HG03469 (cell line): ENCODE measurements at regions not wholly inside any gene's neighbourhood (a gene's known extent, or its start where the extent isn't known, plus 50 kb on each side); places are given as distances from the start of the nearest gene placed in this dataset.
"Not testable (repeated sequence)": the region's sequence is repeated elsewhere in the genome, so short reads cannot be mapped to it uniquely, and the experiment has no call there.

Experiments used
- ATAC-seq: cut with Tn5 transposase; IDR thresholded peaks from one replicate; pipeline ENCODE4 v1.9.1; 2021; ENCODE audit warnings: mild to moderate bottlenecking, moderate library complexity, moderate number of reproducible peaks; ENCODE audit not compliant: unreplicated experiment

DNA sequence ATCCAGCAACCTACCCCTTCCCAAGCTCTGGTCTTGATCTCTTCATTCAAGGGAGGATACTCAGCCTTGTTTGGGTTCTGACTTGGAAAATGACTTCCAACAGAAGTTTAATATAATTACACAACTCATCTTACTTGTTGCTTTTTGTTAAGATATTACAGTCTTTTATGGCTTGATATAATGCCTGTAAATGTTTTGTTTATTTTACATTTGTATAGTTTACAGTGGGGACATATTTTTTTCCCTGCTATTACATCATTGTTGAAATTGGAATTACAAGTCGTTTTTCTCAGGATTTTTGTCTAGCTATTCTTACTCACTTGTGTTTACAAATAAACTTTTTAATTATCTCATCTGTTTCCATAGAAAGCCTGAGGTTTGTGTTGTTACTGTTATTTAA lies 436.0 kb downstream of the CNTNAP4 start:
- no peak for ATAC-seq

DNA sequence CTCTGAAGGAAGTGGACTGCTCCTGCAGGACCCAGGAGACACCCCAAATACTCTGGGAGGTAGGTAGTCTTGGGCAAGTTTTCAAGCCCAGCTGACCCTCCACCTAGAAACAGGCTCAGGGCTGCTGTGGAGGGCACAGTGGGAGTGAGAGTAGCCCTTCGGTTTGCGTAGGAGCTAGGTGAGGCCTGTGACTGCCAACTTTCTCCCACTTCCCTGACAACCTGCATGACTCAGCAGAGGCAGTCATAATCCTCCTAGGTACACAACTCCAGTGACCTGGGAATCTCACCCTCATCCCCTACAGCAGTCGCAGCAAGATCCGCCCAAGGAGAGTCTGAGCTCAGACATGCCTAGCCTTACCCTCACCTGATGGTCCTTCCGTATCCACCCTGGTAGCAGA lies 439.1 kb downstream of the CNTNAP4 start:
- not testable (repeated sequence) for ATAC-seq

DNA sequence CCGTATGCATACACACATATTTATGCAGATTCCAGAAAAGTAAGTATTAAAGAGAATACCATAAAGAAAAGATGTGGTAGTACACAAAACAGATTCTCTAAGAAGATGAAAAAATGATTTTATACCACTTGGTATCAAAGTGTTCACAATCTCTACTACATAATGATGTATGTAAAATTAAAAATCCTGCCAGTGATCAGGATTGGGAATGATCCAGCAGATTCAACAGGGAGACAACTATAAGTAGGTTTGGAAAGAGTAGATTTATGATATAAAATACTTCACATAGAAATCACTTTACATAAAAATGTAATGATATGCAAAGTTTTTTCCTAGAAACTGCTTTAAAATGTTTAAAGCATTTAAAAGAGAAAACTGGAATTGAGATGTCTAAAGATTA lies 447.0 kb downstream of the CNTNAP4 start:
- no peak for ATAC-seq

DNA sequence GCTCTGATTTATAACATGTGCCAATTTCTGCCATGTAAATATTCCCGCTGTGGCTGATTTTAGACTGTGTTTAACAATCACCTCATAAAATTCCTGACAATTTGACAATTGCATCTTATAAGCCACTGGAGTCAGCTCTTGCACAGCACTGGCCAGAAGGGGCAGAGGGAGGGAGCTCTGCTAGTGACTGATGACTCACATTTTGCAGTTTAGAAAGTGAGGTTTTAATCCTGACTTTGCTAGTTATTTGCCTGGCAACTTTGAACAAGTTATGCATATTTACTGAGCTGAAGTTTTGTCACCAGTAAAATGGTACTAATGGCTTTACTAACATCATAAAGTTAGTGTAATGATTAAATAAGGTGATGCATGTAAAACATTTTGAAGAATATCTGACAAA lies 452.3 kb downstream of the CNTNAP4 start:
- ATAC-seq: no peak

DNA sequence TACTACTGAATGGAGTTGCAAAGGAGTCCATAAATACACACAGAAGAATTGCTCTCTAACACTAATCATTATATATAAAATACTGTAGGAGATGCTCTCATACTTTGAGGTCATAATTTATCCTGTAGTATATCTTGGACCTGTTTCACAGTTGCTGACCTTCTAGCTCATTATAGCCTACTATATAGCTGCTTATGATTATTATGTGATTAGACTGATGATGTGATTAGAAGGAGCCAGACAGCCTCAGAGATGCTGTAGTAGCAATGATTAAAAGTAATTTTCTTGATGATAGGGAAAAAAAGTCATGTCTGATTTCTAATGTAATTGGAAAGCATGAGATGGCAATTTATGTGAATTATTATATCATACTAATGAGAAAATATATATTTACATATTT lies 455.7 kb downstream of the CNTNAP4 start:
- ATAC-seq: no peak

DNA sequence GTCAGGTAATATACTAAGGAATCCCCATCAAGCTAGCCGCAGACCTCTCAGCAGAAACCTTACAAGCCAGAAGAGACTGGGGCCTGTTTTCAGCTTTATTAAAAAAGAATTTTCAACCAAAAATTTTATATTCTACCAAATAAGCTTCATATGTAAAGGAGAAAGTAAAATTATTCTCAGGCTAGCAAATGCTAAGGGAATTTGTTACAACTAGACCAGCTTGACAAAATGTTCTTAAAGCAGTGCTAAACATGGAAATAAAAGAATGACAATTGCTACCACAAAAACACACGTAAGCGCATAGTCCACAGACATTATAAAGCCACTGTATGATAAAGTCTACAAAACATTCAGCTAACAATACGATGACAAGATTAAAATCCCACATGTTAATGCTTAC lies 449.4 kb upstream of the MON1B start:
- no peak for ATAC-seq

DNA sequence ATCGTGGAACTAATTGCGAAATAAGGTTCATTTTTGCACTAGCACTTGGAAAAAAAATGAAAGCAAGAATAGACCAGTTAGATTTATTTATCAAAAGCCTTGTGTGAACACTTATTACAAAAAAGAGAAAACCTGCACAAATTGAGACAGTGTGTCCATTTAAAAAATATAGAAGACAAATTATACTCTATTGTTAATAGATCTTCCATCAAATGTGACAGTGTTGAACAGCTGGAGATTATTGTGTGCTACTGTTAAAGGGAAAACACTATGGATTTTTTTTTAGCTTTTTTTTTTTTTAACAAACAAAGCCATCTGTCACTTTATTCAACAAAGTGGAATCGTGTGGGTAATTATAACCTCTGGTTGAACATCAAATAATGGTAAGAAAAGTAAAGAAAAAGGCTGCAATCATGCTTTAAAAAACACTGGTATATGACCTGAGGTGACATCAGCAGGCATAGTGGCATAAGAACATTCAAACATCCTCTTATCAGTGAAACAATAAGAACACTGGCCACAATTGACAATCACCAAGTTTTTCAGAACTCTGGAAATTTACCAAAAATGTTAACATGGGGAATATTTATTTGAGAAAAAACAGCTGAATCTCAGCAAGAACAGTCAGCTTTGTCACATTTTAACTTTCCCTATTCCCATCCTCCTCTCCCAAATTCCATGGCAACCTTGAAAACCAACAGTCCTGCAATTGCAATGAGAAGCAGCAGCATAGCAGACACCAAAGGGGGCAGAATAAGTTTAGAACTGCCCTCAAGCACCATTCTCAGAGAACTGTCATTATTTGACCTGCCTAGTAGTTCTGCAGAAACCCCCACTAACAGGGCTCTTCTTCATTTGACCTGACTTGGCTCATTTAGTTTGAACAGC lies 442.3 kb upstream of the MON1B start:
- no peak for ATAC-seq

DNA sequence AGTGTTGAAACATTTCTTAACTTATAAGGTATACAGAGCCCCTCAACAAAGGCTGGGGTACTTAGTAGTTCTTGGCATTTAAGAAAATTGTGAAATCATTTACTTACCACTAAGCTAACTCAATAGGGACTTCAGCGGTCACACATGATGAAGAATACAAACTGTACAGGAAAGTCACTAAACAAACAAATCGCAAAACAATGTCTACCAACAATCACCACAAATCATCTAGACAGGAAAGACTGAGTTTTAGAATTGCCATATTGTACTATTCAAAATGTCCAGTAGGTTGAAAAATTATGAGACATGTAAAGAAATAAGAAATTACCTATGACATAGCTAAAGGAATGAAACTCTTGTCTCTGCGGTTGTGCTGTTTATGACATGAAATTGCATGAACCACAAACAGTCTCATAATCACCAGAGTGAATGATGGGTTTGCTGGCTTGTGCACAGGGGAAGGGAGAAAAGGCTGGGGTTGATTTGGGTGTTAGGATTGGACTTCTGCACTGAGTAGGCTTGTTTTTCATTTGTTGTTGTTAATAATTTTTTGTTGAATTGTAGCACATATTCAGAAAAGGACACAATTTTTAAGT lies 441.1 kb upstream of the MON1B start:
- no peak for ATAC-seq

DNA sequence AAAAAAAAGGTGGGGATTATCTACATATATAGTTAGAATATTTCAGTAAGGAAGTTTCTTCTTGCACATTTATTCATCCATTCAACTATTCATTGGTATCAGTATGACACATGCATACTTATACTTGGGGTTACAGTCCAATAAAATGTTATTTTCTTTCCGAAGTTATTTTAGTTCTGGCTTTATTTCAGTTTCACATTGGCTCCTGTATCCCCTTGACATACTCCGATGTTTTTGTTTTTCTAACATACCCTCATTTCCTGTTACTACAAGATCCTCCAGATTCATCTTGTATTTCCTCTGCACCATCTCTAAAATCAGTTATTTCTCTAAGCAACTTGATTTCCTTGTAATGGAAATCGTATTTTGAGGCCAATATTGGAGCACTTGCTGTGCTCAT lies 435.5 kb upstream of the MON1B start:
- no peak for ATAC-seq

DNA sequence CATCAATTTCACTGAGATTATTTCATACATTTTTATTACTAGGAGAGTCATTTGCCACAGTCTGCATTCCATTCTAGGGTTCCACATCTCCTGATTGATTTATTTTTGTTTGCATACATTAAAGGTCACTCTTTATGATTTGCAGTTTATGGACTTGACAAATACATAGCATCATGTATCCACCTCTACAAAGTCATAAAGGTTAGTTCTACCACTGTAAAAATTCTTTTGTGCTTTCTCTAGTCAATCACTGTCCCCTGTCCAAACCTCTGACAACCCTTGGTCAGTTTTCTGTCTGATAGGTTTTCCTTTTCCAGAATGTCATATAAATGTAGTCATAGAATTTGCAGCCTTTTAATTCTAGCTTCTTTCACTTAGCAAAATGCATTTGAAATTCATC lies 434.6 kb upstream of the MON1B start:
- ATAC-seq: no peak

DNA sequence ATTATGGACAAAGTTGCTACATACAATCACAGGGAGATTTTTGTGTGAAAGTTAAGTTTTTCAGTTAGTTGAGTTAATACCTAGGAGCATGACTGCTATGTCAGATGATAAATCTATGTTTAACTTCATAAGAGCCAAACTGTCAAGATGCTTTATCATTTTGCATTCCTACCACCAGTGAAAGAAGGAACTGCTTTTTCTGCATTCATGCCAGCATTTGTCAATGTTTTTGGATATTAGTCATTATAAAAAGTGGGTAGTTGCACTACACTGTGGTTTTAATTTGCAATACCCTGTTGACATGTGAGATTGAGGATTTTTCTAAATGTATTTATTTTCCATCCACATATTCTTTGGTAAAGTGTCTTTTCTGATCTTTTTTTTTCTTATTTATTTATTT lies 434.0 kb upstream of the MON1B start:
- no peak for ATAC-seq

DNA sequence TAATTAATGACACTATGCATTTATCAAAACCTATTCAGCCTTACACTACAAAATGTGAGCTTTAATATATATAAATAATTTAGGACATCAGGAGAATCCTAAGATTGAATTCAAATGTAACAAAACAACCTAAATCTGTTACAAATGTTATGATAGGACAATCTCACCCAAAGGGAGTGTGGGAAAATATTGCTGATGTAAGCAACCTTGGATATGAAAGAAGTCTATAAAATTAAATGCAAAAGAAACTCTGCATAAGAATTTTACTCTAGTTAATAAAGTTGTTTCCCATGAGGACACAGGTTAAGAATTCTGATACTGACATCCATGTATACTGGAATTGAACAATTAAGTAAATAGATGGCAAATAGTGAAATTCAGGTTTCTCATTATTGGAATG lies 424.5 kb upstream of the MON1B start:
- ATAC-seq: no peak

DNA sequence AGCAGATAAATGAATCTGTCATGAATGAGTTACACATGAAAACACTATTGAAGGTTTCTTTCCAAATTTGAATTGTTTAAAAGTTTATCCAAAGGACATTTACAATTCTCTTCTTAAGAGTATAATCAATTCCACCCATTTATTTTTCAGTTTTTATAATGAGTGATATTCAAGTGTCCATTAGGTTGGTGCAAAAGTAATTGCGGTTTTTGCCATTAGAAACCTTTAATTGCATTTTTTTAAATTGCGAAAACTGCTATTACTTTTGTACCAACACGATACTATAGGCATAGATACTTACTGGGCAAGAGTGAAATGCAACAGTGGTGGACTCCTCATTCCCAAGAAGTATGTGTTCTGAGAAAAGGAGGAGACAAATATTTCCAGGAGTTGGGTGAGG lies 422.7 kb upstream of the MON1B start:
- ATAC-seq: no peak

DNA sequence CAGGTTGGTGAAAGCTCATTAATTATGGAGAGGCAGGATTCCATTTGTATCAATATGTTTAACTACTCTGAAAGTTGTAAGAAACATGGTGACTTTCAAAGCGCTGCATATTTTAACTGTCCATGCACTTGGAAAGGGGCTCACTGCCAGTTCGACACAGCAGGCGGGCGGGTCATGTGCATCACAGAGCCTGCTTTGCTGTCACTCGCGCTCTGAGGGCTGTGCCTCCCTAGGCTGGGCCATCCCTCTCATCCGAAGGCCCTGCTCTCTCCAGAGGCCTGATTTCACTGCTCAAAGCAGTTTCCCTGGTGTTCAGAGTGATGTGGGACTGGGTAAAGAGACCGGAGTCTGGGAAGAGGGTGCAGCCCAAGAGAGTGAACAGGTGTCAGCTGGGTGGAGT lies 422.0 kb upstream of the MON1B start:
- no peak for ATAC-seq

DNA sequence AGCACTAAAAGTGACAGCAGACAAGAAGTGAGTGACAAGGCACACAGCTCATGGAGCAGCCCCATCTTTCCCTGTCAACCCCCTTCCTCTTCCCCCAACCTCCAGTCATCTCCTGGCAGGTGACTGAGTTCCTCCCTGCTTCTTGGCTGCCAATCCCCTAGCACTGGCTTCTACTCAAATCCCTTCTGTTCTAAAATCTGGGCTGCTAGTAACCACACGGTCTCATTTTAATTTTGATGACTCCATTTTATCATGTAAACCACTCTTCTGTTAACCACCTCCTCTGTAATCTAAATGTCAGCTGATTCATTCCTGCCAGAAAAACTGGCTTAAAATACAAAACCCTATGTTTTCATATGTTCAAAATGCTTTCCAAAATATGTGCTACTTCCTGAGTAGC lies 419.8 kb upstream of the MON1B start:
- ATAC-seq: no peak

DNA sequence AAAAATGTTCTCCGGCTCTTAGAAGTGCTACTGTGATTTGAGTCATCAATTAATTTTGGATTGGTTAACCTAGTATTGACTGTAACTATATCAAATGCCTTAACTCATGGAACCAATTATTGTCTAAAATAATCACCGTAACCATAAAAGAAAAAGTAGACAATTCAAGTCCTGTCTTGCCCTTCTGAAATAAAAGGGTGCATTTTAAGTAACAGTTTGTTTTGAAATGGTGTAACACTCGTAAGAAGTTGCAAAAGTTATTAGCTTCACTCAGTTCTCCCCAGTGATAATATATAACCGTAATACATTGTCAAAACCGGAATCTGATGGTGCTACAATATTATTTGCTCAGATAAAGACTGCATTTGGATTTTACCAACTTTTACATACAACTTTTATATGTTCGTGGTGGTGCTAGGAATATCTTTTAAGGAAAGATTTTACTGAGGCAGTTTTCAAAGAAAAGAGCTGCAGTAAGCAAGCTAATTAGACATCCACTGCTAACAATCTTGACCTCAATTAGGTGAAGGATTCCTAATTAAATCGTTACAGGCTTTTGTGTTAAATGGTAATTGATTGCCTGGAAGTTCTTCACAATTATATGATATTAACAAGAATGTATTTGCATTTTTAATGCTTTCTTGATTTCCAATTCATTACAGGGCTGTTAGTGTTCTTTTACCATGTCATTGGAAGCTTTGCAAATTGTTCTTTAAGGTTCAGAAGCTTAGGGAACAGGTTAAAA lies 413.1 kb upstream of the MON1B start:
- no peak for ATAC-seq

DNA sequence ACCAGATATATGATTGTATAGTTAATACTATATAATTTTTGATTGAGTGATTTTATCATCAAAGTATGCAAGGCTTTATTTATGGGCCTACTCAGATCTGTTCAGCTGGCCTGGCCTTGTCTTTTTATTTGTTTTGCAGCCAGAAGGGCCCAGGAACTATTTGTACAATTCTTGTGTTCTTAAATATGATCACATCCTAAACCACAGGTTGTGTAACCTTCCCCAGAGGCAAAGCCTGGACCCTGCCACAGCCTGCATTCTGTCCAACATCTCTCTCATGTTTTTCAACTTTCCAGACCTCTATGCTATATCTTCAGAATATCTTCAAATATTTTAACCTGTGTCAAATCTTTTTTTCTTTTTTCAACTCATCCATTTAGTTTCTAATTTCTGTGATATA lies 410.4 kb upstream of the MON1B start:
- no peak for ATAC-seq

DNA sequence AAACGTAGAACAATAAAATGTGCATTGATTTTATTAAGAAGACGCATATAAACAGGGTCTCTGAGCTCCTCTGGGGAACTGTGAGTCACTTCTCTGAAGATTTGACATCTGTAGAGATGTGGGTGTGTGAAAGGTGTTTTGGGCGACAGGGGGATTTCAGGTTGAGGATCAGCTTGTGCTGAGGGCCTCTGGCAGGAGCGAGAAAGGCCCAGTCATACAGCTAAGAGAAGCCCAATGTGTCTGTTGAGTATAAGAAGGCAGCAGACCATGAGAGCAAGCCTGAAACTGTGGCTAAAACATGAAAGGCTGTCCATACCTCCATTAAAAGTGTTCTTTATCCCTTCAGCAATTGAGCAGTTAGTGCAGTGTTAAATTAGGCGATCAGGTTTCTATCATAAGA lies 406.5 kb upstream of the MON1B start:
- no peak for ATAC-seq

DNA sequence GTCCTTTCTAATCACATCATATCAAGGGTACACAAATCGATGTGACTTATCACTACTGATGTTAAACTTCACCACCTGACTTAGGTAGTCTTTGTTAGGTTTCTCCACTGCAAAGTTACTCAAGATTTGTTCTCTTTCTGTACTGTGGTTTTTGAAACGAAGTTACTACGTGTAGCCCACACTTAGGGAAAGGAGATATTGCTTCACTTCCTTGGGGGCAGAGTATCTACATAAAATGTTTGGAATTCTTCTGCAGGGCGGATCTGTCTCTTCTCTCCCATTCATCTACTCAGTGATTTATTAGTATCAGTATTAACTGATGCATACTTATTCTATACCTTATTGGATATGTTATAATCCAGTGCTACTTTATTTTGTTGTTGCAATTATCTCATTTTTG lies 403.6 kb upstream of the MON1B start:
- ATAC-seq: no peak

DNA sequence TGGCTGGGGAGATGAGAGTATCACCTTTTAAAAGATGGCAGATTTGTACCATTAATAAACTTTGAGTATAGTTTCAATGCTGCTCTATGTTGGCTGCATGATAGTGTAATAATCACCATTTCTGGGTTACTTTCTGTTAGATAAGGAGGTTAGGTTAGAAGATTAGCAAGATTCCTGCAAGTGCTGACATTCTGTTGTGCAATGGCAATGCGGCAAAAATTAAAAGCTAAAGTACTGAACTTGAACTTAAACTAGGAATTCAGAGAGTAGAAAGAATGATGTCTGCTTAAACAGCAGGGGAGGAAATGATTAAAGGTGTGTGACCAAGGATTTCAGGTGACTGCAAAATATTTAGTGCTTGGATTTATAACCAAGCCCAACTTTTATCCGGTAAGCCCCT lies 399.8 kb upstream of the MON1B start:
- no peak for ATAC-seq

DNA sequence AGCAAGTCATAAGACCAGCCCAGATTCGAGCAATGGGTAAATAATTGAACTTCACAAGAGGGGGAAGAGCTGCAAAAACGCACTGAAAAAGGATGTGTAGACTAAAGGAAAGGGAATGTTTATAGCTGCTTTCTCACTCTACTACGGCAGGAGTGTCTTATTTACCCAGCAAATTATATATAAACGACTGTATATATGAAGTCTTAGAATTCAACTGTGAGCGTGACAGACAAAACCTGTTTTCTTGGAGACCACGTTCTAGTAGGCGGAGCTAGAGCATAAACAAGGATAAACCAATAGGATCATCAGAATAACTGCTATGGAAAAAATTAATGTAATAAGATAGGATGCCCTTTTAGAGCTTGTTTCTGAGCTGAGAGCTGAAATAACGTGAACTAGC lies 394.6 kb upstream of the MON1B start:
- no peak for ATAC-seq

DNA sequence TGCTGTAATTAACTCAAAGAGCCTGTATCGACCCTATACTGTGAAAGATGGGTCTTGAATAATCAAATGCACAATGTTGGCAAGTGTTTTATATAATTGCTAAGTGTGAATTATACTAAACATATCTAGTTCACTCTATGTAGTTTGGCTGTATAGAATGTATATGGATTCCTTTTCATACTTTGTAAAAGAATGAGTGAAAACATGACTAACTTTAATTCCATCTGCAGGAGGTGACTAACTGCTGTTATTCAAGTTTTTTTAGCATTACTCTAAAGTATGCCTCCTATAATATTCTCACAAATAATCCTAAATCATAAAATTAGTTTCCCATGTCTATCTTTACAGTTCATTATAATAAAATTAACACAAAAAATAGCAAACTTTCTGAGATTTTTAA lies 394.0 kb upstream of the MON1B start:
- no peak for ATAC-seq
